Progenitor cell of endocrine pancreas (in vitro differentiated cells): ENCODE measurements at regions not wholly inside any gene's neighbourhood (a gene's known extent, or its start where the extent isn't known, plus 50 kb on each side); places are given as distances from the start of the nearest gene placed in this dataset.

ENCODE experiments used
- DNase-seq: peaks from one replicate; pipeline ENCODE4 v3.0.0; 2021; ENCODE audit warnings: low spot score; ENCODE audit not compliant: unreplicated experiment
- H3K27ac Mint-ChIP-seq: 2 replicates; pipeline ENCODE4 v1.8.0; 2021; ENCODE audit warnings: mild to moderate bottlenecking, moderate library complexity, mixed read lengths
- H3K27me3 Mint-ChIP-seq: 2 replicates; pipeline ENCODE4 v1.8.0; 2021; ENCODE audit warnings: mixed read lengths
- H3K36me3 Mint-ChIP-seq: 2 replicates; pipeline ENCODE4 v1.8.0; 2022; ENCODE audit warnings: mixed read lengths; ENCODE audit not compliant: insufficient read depth
- H3K4me1 Mint-ChIP-seq: 2 replicates; pipeline ENCODE4 v1.8.0; 2021; ENCODE audit warnings: low read depth, mixed read lengths
- H3K4me3 Mint-ChIP-seq: 2 replicates; pipeline ENCODE4 v1.8.0; 2021; ENCODE audit warnings: low read depth, mild to moderate bottlenecking, moderate library complexity, mixed read lengths
- H3K9me3 Mint-ChIP-seq: 2 replicates; pipeline ENCODE4 v1.8.0; 2021; ENCODE audit warnings: low read depth, mixed read lengths
- CTCF ChIP-seq: fragments of 200-600 bp; sonication (generic); IDR thresholded peaks from one replicate; pipeline ENCODE4 v1.5.0; 2021; ENCODE audit warnings: antibody characterized with exemption, mild to moderate bottlenecking; ENCODE audit not compliant: unreplicated experiment

GRCh38 chr13:39274739-39275325 lies 236.6 kb downstream of the NHLRC3 start:
- no peak for TF ChIP-seq CTCF
- Mint-ChIP-seq H3K36me3 (no peaks in the 10 kb centered on the region), H3K4me1 (peaks cover 4% of the 10 kb centered on the region), H3K27me3 (no peaks in the 10 kb centered on the region), H3K9me3 (no peaks in the 10 kb centered on the region), H3K4me3 (no peak overlapping the region), H3K27ac (no peak overlapping the region)
- DNase-seq: no peak

- H3K4me1 Mint-ChIP-seq: peaks cover 14% of the 10 kb centered on the region
- H3K36me3 Mint-ChIP-seq: no peaks in the 10 kb centered on the region
- H3K27ac Mint-ChIP-seq: no peak overlapping the region
- no peaks in the 10 kb centered on the region for H3K27me3 Mint-ChIP-seq
- no peak for TF ChIP-seq CTCF
- no peaks in the 10 kb centered on the region for H3K9me3 Mint-ChIP-seq
- DNase-seq: no peak
- H3K4me3 Mint-ChIP-seq: no peak overlapping the region
Observed at GRCh38 chr13:39279077-39279476, 240.8 kb downstream of the NHLRC3 start.

GRCh38 chr13:39281539-39282150 lies 243.4 kb downstream of the NHLRC3 start:
- Mint-ChIP-seq H3K36me3 (no peaks in the 10 kb centered on the region), H3K27me3 (no peaks in the 10 kb centered on the region), H3K4me1 (peaks cover 14% of the 10 kb centered on the region), H3K27ac (no peak overlapping the region), H3K9me3 (peaks cover 1% of the 10 kb centered on the region), H3K4me3 (no peak overlapping the region)
- no peak for DNase-seq
- no peak for TF ChIP-seq CTCF

GRCh38 chr13:39282400-39282972 lies 244.2 kb downstream of the NHLRC3 start:
- peaks cover 2% of the 10 kb centered on the region for H3K36me3 Mint-ChIP-seq

GRCh38 chr13:39283072-39283471 lies 244.8 kb downstream of the NHLRC3 start:
- Mint-ChIP-seq H3K27me3 (no peaks in the 10 kb centered on the region), H3K36me3 (peaks cover 2% of the 10 kb centered on the region), H3K9me3 (peaks cover 11% of the 10 kb centered on the region), H3K27ac (no peak overlapping the region), H3K4me1 (peaks cover 14% of the 10 kb centered on the region), H3K4me3 (no peak overlapping the region)
- no peak for DNase-seq
- no peak for TF ChIP-seq CTCF

More at GRCh38 chr13:39282400-39282972, 244.2 kb downstream of the NHLRC3 start:
- Mint-ChIP-seq H3K4me3 (no peak overlapping the region), H3K9me3 (peaks cover 8% of the 10 kb centered on the region), H3K27ac (no peak overlapping the region), H3K27me3 (no peaks in the 10 kb centered on the region), H3K4me1 (peaks cover 14% of the 10 kb centered on the region)
- DNase-seq: no peak
- no peak for TF ChIP-seq CTCF
